ENCODE measurements at regions not wholly inside any gene's neighbourhood (a gene's known extent, or its start where the extent isn't known, plus 50 kb on each side); places are given as distances from the start of the nearest gene placed in this dataset.
"Not testable (repeated sequence)": the region's sequence is repeated elsewhere in the genome, so short reads cannot be mapped to it uniquely, and the experiment has no call there.

DNA sequence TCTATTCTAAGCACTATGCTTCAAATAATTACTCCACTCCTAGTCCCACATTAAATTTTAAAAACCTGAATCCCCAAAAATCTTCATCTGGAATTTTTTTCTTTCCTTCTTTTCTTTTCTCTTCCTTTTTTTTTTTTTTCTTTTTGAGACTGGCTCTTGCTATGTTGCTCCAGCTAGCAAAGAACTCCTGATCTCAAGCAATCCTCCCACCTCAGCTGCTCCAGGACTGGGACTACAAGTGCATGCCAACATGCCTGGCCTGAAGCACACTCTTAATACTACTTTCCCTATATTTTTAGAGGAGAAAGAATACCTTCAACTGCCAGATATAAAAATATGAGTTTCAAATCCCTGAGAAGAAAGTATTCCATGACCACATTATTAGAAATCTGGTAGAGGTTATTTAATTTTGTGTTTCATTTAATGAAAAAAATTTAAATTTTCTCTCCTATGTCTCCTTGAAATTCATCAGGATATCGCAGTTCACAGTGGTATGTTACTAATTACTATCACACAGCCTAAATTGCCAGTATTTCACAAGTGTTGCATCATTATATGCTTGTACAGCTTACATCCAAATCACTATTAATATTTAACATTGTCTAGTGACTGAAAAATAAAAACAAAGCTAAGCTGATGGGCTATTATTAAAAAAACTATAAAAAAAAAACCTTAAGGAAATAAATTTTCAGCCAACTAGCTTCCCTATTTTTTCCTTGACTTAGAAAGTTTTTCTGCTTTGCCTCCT is 227.8 kb downstream of the NAF1 start:
- no peak for DNase-seq

DNA sequence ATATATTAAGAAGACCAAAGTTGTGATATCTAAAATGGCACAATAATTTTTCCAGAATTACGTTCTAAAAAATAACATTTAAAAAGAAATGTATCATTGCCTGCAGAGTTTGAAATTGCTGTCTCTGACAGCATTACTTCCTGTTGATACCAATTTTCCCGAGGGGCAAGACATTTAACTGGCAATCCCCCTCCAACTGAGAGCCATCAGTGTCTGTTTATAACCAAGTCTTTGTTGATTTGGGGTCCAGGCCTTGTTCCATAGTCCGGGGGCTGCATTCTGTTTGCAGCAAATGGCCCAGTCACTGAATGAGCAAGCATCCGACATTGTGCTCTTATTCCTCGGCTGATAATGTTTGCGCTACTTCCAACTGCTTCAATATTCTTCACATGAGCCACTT is 231.5 kb downstream of the NAF1 start:
- DNase-seq: no peak

DNA sequence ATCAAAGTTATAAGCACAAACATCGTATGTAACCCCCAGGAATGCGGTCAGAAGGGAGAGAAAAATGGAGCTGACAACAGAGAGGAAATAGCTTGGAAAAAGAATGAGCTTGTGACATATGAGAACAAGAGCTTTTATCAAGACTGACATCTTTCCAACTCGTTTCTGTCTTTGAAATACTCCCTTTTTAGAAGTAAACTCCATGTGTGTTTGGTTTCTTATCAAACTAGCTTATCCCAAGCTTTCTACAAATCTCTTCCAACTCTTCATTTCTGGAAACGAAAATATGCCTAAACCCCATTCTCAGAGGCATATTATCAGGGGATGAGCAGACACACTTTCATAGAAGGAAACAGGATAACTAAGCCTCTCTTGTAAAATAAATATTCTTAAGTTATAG is 235.4 kb downstream of the NAF1 start:
- DNase-seq: no peak

DNA sequence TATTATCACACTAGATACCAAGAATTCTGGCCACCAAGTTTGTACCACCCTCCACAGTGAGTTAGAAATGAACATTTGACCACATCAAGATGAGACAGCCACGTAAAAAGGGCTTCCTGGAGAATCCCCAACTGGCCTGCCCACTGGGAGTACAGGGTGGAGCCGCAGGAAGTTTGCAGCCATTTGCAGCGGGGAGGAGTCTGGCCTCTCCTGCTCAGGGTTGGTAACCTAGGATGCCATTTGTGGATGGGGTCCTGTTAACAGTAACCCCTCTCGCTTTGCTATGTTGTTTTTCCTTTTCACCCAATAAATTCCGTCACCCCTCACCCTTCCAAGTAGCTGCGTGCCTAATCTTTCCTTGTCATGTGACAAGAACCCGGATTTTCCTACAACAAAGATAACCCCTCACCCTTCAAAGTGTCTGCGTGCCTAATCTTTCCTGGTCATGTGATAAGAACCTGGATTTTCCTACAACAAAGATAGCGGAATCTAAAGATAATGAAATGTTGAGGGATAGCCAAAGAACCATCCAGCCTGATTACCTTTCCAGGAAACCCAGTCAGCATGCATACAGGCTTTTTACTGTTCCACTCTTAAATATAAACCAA is 245.4 kb downstream of the NAF1 start:
- no peak for DNase-seq

DNA sequence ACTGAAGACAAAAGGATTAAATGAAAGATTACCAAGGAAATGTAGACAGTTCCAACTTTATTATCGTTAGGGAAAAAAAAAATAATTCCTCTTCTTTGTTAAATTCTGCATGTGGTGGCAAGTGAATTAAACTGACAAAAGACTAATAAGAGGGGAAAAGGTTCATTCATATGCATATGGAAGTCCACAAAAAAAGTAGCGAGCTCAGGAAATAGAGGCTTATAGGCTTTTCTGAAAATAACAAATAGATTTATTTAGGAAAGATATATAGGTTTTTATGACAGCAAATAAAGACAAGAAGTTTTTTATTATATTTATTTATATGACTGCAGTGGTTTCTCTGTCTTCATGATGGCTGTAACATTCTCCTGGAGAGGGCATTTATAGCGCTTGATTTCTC is 246.0 kb downstream of the NAF1 start:
- DNase-seq: no peak

DNA sequence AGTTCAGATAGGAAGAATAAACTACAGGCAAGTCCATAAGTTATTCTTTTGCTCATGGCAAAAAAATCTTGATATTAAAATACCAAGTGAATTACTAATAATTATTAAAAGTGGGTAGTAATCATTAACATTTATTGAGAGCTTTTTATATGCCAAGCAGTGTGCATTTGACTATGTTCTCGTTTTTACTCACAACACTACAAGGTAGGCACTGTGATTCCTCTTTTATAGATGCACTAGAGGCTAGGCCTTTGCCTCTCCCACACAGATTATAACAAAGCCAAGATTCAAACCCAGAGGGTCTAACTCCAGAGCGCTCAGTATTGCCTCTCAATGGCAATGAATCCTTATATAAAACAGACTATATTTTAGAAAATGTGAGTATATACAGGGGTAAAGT is 254.2 kb downstream of the NAF1 start:
- DNase-seq: no peak

DNA sequence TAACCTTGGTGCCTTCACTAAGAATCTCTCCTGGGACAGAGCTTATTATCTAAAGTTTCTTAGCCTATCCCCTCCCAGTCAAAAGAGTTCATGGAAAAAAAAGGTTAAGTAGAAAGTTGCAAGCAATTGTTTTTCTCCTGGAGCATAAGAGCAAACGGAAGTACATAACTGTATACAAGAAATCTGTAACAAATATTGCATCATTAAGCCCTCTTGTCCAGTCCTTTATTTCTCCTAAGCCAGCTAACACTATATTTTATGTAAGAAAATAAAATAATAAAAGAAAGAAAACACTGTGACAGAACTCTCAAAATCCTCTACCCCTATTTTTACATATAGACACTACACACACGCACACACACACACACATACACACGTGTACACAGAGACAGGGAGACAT is 255.3 kb downstream of the NAF1 start:
- no peak for DNase-seq

DNA sequence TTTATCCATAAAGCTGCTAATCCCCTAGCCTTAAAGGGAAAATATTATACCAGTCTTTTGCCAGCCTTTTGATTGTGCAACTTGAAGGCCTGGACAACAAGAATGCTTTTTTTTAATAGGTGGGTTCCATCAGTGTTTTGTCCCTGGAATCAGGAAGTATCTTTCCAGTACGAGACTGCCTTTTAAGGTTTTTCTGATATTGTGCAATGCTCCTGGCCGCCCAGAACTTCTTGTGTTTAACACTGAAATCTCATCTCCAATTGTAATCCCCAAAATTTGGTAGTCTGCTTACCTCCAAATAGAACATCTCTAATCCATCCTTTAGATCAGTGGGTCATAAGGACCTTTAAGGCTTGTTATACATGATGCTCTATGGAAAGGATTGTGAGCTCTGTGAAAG is 256.7 kb downstream of the NAF1 start:
- DNase-seq: no peak

DNA sequence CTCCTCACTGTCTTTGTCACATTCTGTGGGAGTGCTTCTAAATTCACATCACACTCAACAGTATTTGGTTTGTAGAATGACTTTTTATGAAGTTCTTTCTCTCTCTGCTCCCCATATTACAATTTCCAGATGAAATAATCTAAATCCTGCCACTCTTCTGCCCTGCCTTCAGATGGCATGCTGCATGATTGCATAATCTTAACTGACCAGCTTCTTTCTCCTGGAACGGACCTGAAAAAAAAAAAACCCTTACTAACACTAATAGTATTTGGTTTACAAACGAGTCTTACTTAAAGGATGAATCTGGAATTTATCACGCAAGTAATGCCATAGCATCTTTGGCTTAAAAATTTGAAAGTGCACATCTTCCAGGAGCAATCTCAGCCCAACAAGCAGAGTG is 272.3 kb downstream of the NAF1 start:
- DNase-seq: no peak

DNA sequence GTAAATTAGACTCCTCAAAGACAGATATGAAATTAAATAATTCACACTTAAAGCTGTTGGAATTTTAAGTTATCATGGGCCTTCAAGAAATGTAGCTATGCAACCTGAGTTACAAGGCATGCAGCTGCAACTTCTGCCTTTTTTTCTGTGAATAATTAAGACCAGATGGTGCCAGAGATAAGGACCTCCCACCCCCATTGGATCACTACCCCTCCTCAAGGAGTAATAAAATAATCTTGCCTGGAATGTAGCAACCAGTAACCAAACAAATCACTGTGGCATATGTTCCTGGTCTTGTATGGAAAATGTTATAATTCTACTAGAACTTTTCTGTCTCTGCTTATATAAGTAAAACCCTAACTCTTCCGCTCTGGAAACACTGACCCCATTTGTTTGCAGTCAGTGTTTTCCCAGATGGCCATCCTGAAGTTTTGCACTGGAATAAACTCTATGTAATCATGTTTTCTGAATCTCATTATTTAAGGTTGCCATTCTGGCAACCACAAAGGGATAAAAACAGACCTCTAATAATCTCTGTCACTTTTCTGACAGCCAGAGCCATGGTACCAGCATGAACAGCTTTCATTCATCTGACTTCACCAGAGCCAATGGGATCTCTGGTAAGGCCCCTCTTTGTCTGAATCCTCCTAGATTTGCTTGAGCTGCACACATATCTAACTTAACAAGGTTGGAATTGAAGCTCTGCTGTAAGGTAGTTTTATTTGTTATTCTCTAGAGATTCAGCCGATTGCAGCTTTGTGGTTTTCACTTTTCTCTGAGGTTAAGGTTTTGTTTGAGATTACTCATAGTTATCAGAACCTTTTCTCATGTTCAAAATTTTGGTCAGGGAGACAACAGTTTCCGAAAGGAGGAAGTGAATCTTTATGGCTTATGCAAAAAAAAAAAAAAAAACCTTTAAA is 274.6 kb downstream of the NAF1 start:
- DNase-seq: peak; percentile 64

DNA sequence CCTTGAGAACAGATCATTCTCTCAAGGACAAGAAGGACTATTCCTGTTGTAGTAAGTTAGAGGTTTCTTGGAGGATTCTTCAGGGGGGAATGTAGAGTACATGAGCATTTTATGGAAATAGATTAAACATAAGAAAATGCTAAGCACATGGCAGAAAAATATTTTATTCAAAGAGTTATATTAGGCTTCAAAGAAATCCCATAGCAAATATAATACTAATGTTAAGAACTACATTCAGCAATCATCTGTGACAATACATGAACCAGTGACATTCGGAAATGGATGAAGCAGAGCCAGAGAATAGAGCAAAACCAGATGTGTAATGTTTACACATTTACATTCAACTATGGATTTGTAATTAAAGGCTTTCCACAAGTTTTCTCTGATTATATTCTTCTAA is 288.6 kb downstream of the NAF1 start:
- no peak for DNase-seq

DNA sequence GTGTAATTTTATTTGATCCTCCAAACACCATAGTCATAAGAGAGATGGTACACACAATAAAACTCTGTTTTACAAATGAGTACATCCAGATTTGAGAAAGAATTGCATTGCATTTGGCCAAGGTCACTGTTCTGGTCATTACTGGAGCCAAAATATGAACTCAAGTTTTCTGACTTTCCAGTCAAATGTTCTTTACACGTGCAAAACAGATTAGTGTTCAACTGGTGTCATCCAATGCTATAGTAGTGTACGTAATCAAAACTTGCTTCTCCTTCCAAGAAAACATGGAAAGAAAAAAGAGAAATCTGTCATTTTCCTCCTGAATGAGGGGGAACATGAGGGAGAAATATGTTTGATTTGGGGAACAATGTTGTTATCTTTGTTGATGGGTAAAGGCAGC is 291.9 kb downstream of the NAF1 start:
- no peak for DNase-seq

DNA sequence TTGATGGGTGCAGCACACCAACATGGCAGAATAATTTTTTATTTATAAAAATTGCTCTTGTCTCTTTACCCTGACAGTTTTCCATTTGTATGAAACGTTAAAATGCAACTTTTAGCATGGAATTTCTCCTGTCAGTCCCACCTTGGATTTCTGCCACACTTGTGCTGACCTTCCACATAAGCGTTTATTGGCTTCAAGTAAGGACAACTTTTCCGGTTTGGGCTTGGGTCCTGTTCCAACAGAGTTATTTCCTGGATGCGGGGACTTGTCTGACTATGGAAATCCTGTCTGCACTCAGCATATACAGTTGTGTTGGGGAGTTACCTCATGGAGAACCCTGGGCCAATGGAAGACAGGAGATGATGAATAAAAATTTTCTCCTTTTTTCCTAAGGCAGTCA is 294.7 kb downstream of the NAF1 start:
- no peak for DNase-seq

DNA sequence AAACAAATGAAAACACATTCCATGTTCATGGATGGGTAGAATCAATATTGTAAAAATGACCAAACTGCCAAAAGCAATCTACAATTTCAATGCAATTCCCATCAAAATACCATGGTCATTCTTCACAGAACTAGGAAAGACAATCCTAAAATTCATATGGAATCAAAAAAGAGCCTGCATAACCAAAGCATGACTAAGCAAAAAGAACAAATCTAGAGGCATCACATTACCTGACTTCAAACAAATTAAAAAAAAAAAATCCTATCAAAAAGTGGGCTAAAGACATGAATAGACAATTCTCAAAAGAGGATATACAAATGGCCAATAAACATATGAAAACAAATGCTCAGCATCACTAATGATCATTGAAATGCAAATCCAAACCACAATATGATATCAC is 297.5 kb downstream of the NAF1 start:
- DNase-seq: no peak

DNA sequence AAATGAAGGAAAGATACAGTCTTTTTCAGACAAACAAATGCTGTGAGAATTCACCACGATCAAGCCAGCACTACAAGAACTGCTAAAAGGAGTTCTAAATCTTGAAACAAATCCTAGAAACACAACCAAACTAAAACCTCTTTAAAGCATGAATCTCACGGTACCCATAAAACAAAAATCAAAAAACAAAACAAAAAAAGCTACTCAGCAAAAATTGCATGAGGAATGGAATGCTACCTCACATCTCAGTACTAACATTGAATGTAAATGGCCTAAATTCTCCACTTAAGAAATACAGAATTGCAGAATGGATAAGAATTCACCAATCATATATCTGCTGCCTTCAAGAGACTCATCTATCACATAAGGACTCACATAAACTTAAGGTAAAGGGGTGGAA is 300.1 kb downstream of the NAF1 start:
- DNase-seq: no peak

DNA sequence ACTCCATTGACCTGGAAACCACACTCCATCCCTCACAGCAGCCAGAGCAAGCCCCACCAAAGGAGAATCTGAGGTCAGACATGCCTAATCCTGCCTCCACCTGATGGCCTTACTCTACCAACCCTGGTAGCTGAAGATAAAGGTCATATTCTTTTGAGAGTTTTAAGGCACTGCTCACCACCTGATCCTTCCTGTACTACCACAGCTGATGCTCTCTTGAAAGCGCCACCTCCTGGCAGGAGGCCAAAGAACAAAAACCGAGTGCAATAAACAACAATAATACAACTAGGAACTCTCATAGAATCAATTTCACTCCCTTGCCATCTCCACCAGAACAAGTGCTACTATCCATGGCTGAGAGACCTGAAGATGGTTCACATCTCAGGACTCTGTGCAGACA is 301.6 kb downstream of the NAF1 start:
- DNase-seq: no peak

DNA sequence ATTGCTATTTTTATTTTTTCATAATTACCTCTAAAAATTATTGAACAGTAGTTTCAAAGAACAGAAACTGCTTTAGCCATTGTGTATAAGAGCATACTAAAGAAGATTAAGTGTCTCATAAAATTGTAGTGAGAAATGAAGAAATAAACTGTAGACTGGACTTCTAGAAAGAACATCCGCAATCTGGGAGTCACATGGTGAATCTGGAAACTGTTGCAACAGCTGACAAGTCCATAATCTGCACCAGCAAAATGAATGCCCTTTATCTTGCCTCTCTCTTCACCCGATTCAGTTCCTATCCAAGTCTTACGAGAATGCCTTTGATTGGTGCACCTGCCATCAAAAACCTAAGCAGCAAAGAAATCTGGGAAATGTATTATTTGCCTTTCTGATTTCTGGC is 312.9 kb downstream of the NAF1 start:
- DNase-seq: no peak

DNA sequence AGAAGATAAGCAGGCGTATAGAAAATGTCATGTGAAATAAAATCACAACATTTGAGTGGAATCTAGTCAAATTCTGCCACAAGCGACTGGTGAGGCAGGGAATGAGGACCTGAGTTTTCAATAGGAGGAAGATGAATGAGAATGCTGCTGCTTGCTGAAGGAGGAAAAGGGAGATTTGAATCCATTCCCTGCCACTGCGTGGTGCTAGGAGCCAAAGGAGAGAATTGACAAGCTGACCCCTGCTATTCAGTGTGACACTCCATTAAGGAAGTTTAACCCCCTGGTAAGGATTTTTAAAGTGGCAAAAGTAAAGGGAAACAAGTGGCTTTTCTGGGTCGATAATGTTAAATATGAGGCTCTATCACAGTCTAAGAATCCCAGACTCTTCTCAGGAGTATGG is 314.0 kb downstream of the NAF1 start:
- no peak for DNase-seq

DNA sequence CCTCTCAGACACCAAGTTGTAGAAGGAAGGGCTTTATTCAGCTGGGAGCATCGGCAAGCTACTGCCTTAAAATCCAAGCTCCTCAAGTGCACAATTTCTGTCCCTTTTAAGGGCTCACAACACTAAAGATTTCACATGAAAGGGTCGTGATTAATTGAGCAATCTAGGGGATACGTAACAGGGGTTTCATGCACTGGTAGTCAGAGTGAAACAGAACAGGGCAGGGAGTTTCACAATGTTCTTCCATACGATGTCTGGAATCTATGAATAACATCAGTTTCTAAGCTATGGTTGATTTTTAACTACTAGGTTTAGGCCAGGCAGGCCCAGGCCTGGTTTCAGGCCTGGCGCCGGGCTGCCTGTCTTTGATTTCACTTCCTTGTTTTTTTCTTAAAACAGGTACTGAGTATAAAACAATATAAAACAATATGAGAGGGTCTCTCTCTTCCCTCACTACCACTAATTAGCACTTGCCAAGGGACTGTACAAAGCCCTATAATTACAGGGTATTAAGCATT is 315.4 kb downstream of the NAF1 start:
- not testable (repeated sequence) for DNase-seq

DNA sequence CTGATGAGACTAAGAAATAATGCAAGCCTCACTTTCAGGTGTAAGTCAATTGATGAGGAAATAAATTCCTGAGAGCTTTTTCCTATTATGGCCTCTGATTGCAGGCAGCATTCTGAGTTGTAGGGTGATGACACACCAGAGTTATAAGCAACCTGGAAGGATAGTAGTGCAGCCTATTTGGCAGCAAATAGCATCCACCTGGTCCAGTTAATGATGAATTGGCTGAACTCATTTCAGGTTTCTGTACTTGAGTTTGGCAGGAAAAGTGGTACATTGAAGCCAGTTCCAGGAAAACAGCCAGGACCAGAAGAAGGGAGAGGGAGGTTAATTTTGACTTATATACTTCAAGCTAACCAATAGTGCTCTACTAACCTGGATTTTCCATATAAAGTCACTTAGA is 316.8 kb downstream of the NAF1 start:
- no peak for DNase-seq

DNA sequence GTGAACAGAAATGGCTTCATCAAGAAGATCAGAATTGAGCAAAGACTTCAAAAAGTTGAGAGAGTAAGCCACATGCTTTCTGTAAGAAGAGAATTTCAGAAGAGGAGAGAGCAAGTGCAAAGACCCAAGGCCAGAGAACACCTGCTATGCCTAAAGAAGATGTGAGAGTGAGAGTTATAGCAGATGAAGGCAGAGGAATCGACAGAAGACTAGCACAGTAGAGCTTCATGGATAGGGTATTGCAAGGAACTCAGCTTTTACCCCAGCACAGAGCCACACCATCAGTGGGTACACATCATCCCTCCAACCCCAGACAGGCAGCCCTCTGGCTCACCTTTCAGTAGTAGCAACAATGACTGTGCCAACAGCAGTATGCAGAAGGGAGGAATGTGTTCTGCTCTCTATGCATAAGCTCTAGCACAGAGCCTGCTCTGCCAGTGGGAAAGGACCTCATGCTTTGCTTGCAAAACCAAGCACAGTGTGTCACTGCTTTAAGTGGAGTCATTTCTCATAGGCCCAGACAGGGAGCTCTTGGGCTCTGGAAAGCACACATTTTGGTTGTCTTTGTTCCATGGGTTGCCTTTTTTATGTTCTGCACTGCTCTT is 318.6 kb downstream of the NAF1 start:
- DNase-seq: no peak

DNA sequence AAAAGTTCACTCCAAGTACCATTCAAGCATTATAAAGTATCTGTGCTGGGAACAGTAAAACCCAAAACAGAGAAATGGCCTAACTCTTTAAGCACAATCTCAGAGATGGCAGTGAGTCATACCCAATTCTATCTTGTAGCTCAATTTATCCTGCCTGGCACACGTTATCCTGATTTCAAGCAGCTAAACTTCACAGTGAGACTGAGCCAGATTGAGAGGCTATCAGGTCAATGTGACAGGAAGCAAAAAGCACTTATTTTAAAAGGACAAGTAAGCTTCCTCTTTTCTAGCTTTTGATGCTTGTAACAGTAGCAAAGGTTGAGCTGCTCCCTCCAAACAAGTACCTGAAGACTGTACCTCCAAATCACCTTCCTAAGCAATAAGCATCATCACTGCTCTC is 324.9 kb downstream of the NAF1 start:
- no peak for DNase-seq

DNA sequence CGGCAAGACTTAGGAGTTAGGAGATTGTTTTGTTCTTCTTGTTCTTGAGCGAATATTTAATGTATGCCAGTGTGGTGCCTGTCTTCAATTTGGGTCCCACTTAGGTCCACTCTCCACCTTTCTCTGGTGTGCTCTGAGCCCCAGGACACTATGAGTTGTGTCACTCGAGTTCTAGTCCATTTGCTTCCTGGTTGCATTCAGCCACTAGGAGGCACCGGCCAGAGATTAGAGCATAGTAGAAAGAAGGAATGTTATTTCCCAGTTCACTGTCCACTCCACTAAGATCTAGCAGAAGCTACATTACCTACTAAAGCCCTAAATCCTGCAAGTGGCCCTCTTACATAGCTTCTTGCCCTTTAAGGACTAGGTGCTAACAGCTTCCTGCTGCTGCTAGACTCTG is 326.9 kb downstream of the NAF1 start:
- DNase-seq: no peak
